Mesenchymal stem cell (in vitro differentiated cells and primary cell): ENCODE measurements at regions not wholly inside any gene's neighbourhood (a gene's known extent, or its start where the extent isn't known, plus 50 kb on each side); places are given as distances from the start of the nearest gene placed in this dataset.
"Not testable (repeated sequence)": the region's sequence is repeated elsewhere in the genome, so short reads cannot be mapped to it uniquely, and the experiment has no call there.

Source experiments
- DNase-seq: peaks from one replicate; pipeline ENCODE4 v3.0.0-alpha.2; 2013
- H2AFZ ChIP-seq: one replicate; pipeline ENCODE4 v1.6.1; 2013; ENCODE audit warnings: low read depth, mild to moderate bottlenecking, control low read depth, inconsistent platforms, low read length, moderate library complexity
- H2AK5ac ChIP-seq: 2 replicates; pipeline ENCODE4 v1.6.1; 2013; ENCODE audit warnings: low read length, moderate library complexity, mild to moderate bottlenecking, inconsistent platforms; ENCODE audit not compliant: severe bottlenecking
- H2BK120ac ChIP-seq: one replicate; pipeline ENCODE4 v1.6.1; 2013; ENCODE audit warnings: low read depth, mild to moderate bottlenecking, inconsistent platforms, low read length, moderate library complexity
- H2BK12ac ChIP-seq, 2 experiments: one replicate each; pipeline ENCODE4 v1.6.1; 2013; ENCODE audit warnings: inconsistent platforms in 2 of 2, low read length in 2 of 2, mild to moderate bottlenecking in 2 of 2, moderate library complexity in 2 of 2, control low read depth in 1 of 2
- H2BK15ac ChIP-seq: one replicate; pipeline ENCODE4 v1.6.1; 2013; ENCODE audit warnings: mild to moderate bottlenecking, low read depth, inconsistent platforms; ENCODE audit not compliant: poor library complexity, severe bottlenecking
- H2BK5ac ChIP-seq: 2 replicates; pipeline ENCODE4 v1.6.1; 2013; ENCODE audit warnings: low read depth, mild to moderate bottlenecking, low read length, control low read depth, inconsistent platforms; ENCODE audit not compliant: poor library complexity, severe bottlenecking
- H3K14ac ChIP-seq, 2 experiments: one replicate each; pipeline ENCODE4 v1.6.1; 2013; ENCODE audit warnings: inconsistent platforms in 2 of 2, low read length in 2 of 2, control low read depth in 1 of 2, mild to moderate bottlenecking in 1 of 2, moderate library complexity in 1 of 2
- H3K18ac ChIP-seq, 2 experiments: one replicate each; pipeline ENCODE4 v1.6.1; 2013; ENCODE audit warnings: inconsistent platforms in 2 of 2, low read length in 2 of 2, control low read depth in 1 of 2, low read depth in 1 of 2, mild to moderate bottlenecking in 1 of 2
- H3K23ac ChIP-seq, 2 experiments: one replicate each; pipeline ENCODE4 v1.6.1; 2013; ENCODE audit warnings: inconsistent platforms in 2 of 2, low read length in 2 of 2, mild to moderate bottlenecking in 2 of 2, moderate library complexity in 2 of 2, control low read depth in 1 of 2
- H3K27ac ChIP-seq: 2 replicates; pipeline ENCODE4 v1.5.1; 2013; ENCODE audit warnings: mild to moderate bottlenecking, moderate library complexity, low read length, control low read depth, inconsistent platforms; ENCODE audit not compliant: poor library complexity, severe bottlenecking
- H3K27me3 ChIP-seq, 2 experiments: 2 replicates each; pipeline versions ENCODE4 v1.6.1 to v1.7.0; 2013; ENCODE audit warnings: low read length in 2 of 2, mild to moderate bottlenecking in 2 of 2, moderate library complexity in 2 of 2, control low read depth in 1 of 2, inconsistent platforms in 1 of 2; ENCODE audit not compliant: control insufficient read depth in 1 of 2, insufficient read depth in 1 of 2
- H3K36me3 ChIP-seq, 2 experiments: 2 replicates each; pipeline versions ENCODE4 v1.6.1 to v1.7.0; 2013; ENCODE audit warnings: low read length in 2 of 2, control low read depth in 1 of 2, inconsistent platforms in 1 of 2, low read depth in 1 of 2, mild to moderate bottlenecking in 1 of 2; ENCODE audit not compliant: insufficient read depth in 2 of 2, control insufficient read depth in 1 of 2
- H3K4ac ChIP-seq, 2 experiments: one replicate each; pipeline ENCODE4 v1.6.1; 2013; ENCODE audit warnings: inconsistent platforms in 2 of 2, low read length in 2 of 2, mild to moderate bottlenecking in 2 of 2, moderate library complexity in 2 of 2, control low read depth in 1 of 2, low read depth in 1 of 2
- H3K4me1 ChIP-seq: 2 replicates; pipeline ENCODE4 v1.6.1; 2013; ENCODE audit warnings: low read depth, low read length, control low read depth; ENCODE audit not compliant: control insufficient read depth, insufficient read depth
- H3K4me2 ChIP-seq: 2 replicates; pipeline ENCODE4 v1.6.1; 2013; ENCODE audit warnings: low read length, mild to moderate bottlenecking, inconsistent platforms; ENCODE audit not compliant: poor library complexity, severe bottlenecking
- H3K4me3 ChIP-seq, 2 experiments: 2 replicates each; pipeline versions ENCODE4 v1.5.1 to v1.7.0; 2013; ENCODE audit warnings: low read length in 2 of 2, mild to moderate bottlenecking in 2 of 2, control low read depth in 1 of 2, low read depth in 1 of 2; ENCODE audit not compliant: insufficient read depth in 1 of 2
- H3K79me1 ChIP-seq: replicated peaks from 2 replicates; pipeline ENCODE4 v1.6.1; 2013; ENCODE audit warnings: mild to moderate bottlenecking, control low read depth, low read length, inconsistent platforms; ENCODE audit not compliant: poor library complexity, severe bottlenecking
- H3K9ac ChIP-seq: 2 replicates; pipeline ENCODE4 v1.7.0; 2013; ENCODE audit warnings: mild to moderate bottlenecking, low read length, moderate library complexity
- H3K9me3 ChIP-seq: 2 replicates; pipeline ENCODE4 v1.7.0; 2013; ENCODE audit warnings: mild to moderate bottlenecking, low read length; ENCODE audit not compliant: control insufficient read depth
- H4K8ac ChIP-seq: one replicate; pipeline ENCODE4 v1.6.1; 2013; ENCODE audit warnings: inconsistent platforms, mild to moderate bottlenecking, low read length, moderate library complexity
- H4K91ac ChIP-seq: one replicate; pipeline ENCODE4 v1.6.1; 2013; ENCODE audit warnings: mild to moderate bottlenecking, low read length, inconsistent platforms
- WGBS: methylation state at CpG from one replicate; pipeline ENCODE4 v1.1.7; 2013; ENCODE audit warnings: mixed read lengths; 5-methylcytosine and 5-hydroxymethylcytosine counted together

GRCh38 chr7:32789266-32789665 lies 102.3 kb downstream of the KBTBD2 start:
- H3K79me1 ChIP-seq, H4K91ac ChIP-seq, H3K14ac ChIP-seq, H3K4ac ChIP-seq, H3K4me3 ChIP-seq, H2BK15ac ChIP-seq, H3K18ac ChIP-seq, H3K4me1 ChIP-seq, H2BK120ac ChIP-seq, H2AFZ ChIP-seq, H3K9me3 ChIP-seq, H2BK12ac ChIP-seq, H2AK5ac ChIP-seq, H3K9ac ChIP-seq, H3K36me3 ChIP-seq, H3K4me2 ChIP-seq, H3K27ac ChIP-seq, H2BK5ac ChIP-seq, H4K8ac ChIP-seq, H3K23ac ChIP-seq, DNase-seq: not testable (repeated sequence)
- peaks cover 0 to 34% of the 10 kb centered on the region in 2 experiments for H3K27me3 ChIP-seq
- WGBS, result 94% methylated on average over 7 of the region's 8 CpGs

- H3K9ac ChIP-seq, H3K4ac ChIP-seq, H2BK5ac ChIP-seq, H4K91ac ChIP-seq, H3K4me3 ChIP-seq, H4K8ac ChIP-seq, H2BK15ac ChIP-seq, H3K18ac ChIP-seq, H3K9me3 ChIP-seq, H3K27ac ChIP-seq, H2AK5ac ChIP-seq, H3K23ac ChIP-seq, H2BK12ac ChIP-seq, H2AFZ ChIP-seq, H3K36me3 ChIP-seq, H3K4me2 ChIP-seq, H3K79me1 ChIP-seq, DNase-seq, H2BK120ac ChIP-seq, H3K4me1 ChIP-seq: not testable (repeated sequence)
- Histone ChIP-seq H3K27me3 (peaks cover 0 to 36% of the 10 kb centered on the region in 2 experiments), H3K14ac (peak overlapping the region in 1 of 2 experiments; percentile 60)
- WGBS, result 93% methylated on average over 2 of the region's 2 CpGs
Measured at GRCh38 chr7:32788174-32788573, 103.4 kb downstream of the KBTBD2 start.

- not testable (repeated sequence) for H2BK5ac ChIP-seq, H3K9me3 ChIP-seq, H3K27ac ChIP-seq, H3K14ac ChIP-seq, H3K36me3 ChIP-seq, H2AK5ac ChIP-seq, H2BK15ac ChIP-seq, H2BK120ac ChIP-seq, H3K4me1 ChIP-seq, H2AFZ ChIP-seq, H3K18ac ChIP-seq, H2BK12ac ChIP-seq, H4K91ac ChIP-seq, H4K8ac ChIP-seq, H3K4me2 ChIP-seq, H3K4me3 ChIP-seq, H3K23ac ChIP-seq, H3K9ac ChIP-seq, DNase-seq, H3K79me1 ChIP-seq, H3K4ac ChIP-seq
- H3K27me3 ChIP-seq, result peaks cover 0 to 53% of the 10 kb centered on the region in 2 experiments
- 89% methylated on average over 5 of the region's 5 CpGs for WGBS
Measured at GRCh38 chr7:32785365-32785944, 106.1 kb downstream of the KBTBD2 start.

DNA sequence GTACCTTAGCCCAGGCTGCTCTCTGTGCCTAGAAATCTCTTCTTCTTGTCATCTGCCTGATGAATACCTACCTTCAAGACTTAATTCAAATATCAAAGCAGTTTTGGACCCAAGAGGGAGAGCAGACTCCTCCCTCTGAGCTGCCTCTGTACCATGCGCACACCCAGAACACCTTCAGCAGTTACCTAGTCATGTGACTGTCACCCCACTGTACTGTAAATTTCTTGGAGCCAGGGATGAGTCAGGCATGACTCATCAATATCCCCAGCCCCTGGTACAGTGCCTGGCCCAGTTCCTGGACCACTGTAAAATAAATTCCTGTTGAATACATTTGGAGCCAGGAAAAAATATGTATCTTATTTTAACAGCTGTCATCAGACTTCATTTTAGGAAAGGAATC lies 111.7 kb downstream of the KBTBD2 start:
- not testable (repeated sequence) for H2AK5ac ChIP-seq, H3K36me3 ChIP-seq, H3K14ac ChIP-seq, H2AFZ ChIP-seq, H3K9ac ChIP-seq, H2BK5ac ChIP-seq, H3K4me2 ChIP-seq, H3K18ac ChIP-seq, H2BK12ac ChIP-seq, H3K9me3 ChIP-seq, H4K91ac ChIP-seq, H3K27ac ChIP-seq, H2BK15ac ChIP-seq, H2BK120ac ChIP-seq, H3K4me1 ChIP-seq, H4K8ac ChIP-seq, H3K4me3 ChIP-seq, H3K23ac ChIP-seq, H3K79me1 ChIP-seq, H3K4ac ChIP-seq, DNase-seq
- H3K27me3 ChIP-seq, result peaks cover 0 to 43% of the 10 kb centered on the region in 2 experiments
- WGBS, result 88% methylated on average over 1 of the region's 1 CpG
